WTC11 (cell line): ENCODE measurements at regions not wholly inside any gene's neighbourhood (a gene's known extent, or its start where the extent isn't known, plus 50 kb on each side); places are given as distances from the start of the nearest gene placed in this dataset.

Source experiments
- ATAC-seq: fragments of 200-7000 bp; cut with Tn5 transposase; 2 replicates; pipeline ENCODE4 v1.10.0; 2021; ENCODE audit warnings: mild to moderate bottlenecking, moderate library complexity
- CTCF ChIA-PET: fragments of 300-600 bp; sonication (Branson Sonifier 250); formaldehyde crosslinking; loops from one replicate; lab custom pipeline; 2021; ENCODE audit warnings: antibody characterized with exemption; lab: Charles Lee
- POLR2A ChIA-PET: fragments of 350-600 bp; sonication (Branson Sonifier 250); formaldehyde crosslinking; loops from one replicate; lab custom pipeline; 2021; ENCODE audit warnings: antibody characterized with exemption; lab: Charles Lee
- DNase-seq: peaks from one replicate; pipeline ENCODE4 v3.0.0; 2021; ENCODE audit warnings: low spot score
- H3K27ac Mint-ChIP-seq: 2 replicates; pipeline ENCODE4 v1.8.0; 2021; ENCODE audit warnings: mixed read lengths
- H3K27me3 Mint-ChIP-seq: 2 replicates; pipeline ENCODE4 v1.8.0; 2021; ENCODE audit warnings: low read depth, mild to moderate bottlenecking, moderate library complexity, mixed read lengths
- H3K36me3 Mint-ChIP-seq: 2 replicates; pipeline ENCODE4 v1.8.0; 2021; ENCODE audit warnings: mixed read lengths
- H3K4me1 Mint-ChIP-seq: 2 replicates; pipeline ENCODE4 v1.8.0; 2022; ENCODE audit warnings: mixed read lengths
- H3K4me3 Mint-ChIP-seq: 2 replicates; pipeline ENCODE4 v1.8.0; 2021; ENCODE audit warnings: mild to moderate bottlenecking, moderate library complexity, mixed read lengths
- H3K9me3 Mint-ChIP-seq: 2 replicates; pipeline ENCODE4 v1.8.0; 2021; ENCODE audit warnings: mixed read lengths
- ATF1 ChIP-seq: sonication (generic); formaldehyde crosslinking; IDR thresholded peaks from 2 replicates; pipeline ENCODE4 v1.8.1; 2023; ENCODE audit warnings: mild to moderate bottlenecking, moderate library complexity, missing genetic modification reagents
- ATF3 ChIP-seq: sonication (generic); formaldehyde crosslinking; conservative IDR thresholded peaks from 2 replicates; pipeline ENCODE4 v1.8.1; 2022; ENCODE audit warnings: mild to moderate bottlenecking, missing genetic modification reagents
- CBFB ChIP-seq: sonication (generic); formaldehyde crosslinking; IDR thresholded peaks from 2 replicates; pipeline ENCODE4 v1.8.1; 2022; ENCODE audit warnings: mild to moderate bottlenecking, low read depth, missing genetic modification reagents
- CREB1 ChIP-seq: sonication (generic); formaldehyde crosslinking; IDR thresholded peaks from 2 replicates; pipeline ENCODE4 v1.8.0; 2023; ENCODE audit warnings: mild to moderate bottlenecking, missing genetic modification reagents
- ELF4 ChIP-seq: sonication (generic); formaldehyde crosslinking; IDR thresholded peaks from 2 replicates; pipeline ENCODE4 v1.8.1; 2022; ENCODE audit warnings: low read depth, mild to moderate bottlenecking, moderate library complexity, missing genetic modification reagents
- EMX1 ChIP-seq: fragments of 250-450 bp; sonication (Bioruptor Pico); IDR thresholded peaks from 2 replicates; pipeline ENCODE4 v1.8.0; 2021; ENCODE audit warnings: mild to moderate bottlenecking
- ESRRA ChIP-seq: sonication (generic); formaldehyde crosslinking; IDR thresholded peaks from 2 replicates; pipeline ENCODE4 v1.8.1; 2022; ENCODE audit warnings: mild to moderate bottlenecking, missing genetic modification reagents, borderline replicate concordance
- FOXJ3 ChIP-seq: sonication (generic); formaldehyde crosslinking; IDR thresholded peaks from 2 replicates; pipeline ENCODE4 v1.9.0; 2021; ENCODE audit warnings: missing genetic modification reagents, mild to moderate bottlenecking, borderline replicate concordance
- FOXK1 ChIP-seq: sonication (generic); formaldehyde crosslinking; IDR thresholded peaks from 2 replicates; pipeline ENCODE4 v1.8.0; 2022; ENCODE audit warnings: mild to moderate bottlenecking, moderate library complexity, missing genetic modification reagents
- FOXP1 ChIP-seq: sonication (generic); formaldehyde crosslinking; IDR thresholded peaks from 2 replicates; pipeline ENCODE4 v1.8.0; 2022; ENCODE audit warnings: missing genetic modification reagents, mild to moderate bottlenecking, moderate library complexity, borderline replicate concordance
- KAT7 ChIP-seq: sonication (generic); formaldehyde crosslinking; IDR thresholded peaks from 2 replicates; pipeline ENCODE4 v1.8.1; 2023; ENCODE audit warnings: missing genetic modification reagents, mild to moderate bottlenecking, borderline replicate concordance
- MXD4 ChIP-seq: fragments of 250-450 bp; sonication (Bioruptor Pico); IDR thresholded peaks from 2 replicates; pipeline ENCODE4 v1.8.0; 2021; ENCODE audit warnings: mild to moderate bottlenecking, moderate library complexity, borderline replicate concordance
- NFYB ChIP-seq: sonication (generic); formaldehyde crosslinking; conservative IDR thresholded peaks from 2 replicates; pipeline ENCODE4 v1.8.0; 2022; ENCODE audit warnings: low read depth, missing genetic modification reagents
- NR2C2 ChIP-seq: sonication (generic); formaldehyde crosslinking; IDR thresholded peaks from 2 replicates; pipeline ENCODE4 v1.8.0; 2022; ENCODE audit warnings: mild to moderate bottlenecking, missing genetic modification reagents
- NR3C1 ChIP-seq: sonication (generic); formaldehyde crosslinking; conservative IDR thresholded peaks from 2 replicates; pipeline ENCODE4 v1.8.1; 2023; ENCODE audit warnings: low read depth, mild to moderate bottlenecking, missing genetic modification reagents
- TP53 ChIP-seq: sonication (generic); formaldehyde crosslinking; IDR thresholded peaks from 2 replicates; pipeline ENCODE4 v1.8.1; 2023; ENCODE audit warnings: mild to moderate bottlenecking, missing genetic modification reagents
- ZNF138 ChIP-seq: sonication (generic); formaldehyde crosslinking; conservative IDR thresholded peaks from 2 replicates; pipeline ENCODE4 v1.8.1; 2022; ENCODE audit warnings: mild to moderate bottlenecking, moderate library complexity, missing genetic modification reagents
- ZNF317 ChIP-seq: sonication (generic); formaldehyde crosslinking; IDR thresholded peaks from 2 replicates; pipeline ENCODE4 v1.8.1; 2023; ENCODE audit warnings: low read depth, mild to moderate bottlenecking, moderate library complexity, missing genetic modification reagents, borderline replicate concordance
- ZNF423 ChIP-seq: fragments of 250-450 bp; sonication (Bioruptor Pico); IDR thresholded peaks from 2 replicates; pipeline ENCODE4 v2.1.2; 2022; ENCODE audit warnings: mild to moderate bottlenecking, moderate library complexity
- ZNF512 ChIP-seq: sonication (generic); formaldehyde crosslinking; IDR thresholded peaks from 2 replicates; pipeline ENCODE4 v1.8.1; 2022; ENCODE audit warnings: missing genetic modification reagents, borderline replicate concordance
- ZNF671 ChIP-seq: fragments of 250-450 bp; sonication (Bioruptor Pico); IDR thresholded peaks from 2 replicates; pipeline ENCODE4 v1.8.0; 2021; ENCODE audit warnings: mild to moderate bottlenecking
- TF ChIP-seq, protein P1 (sequence below): sonication (generic); formaldehyde crosslinking; IDR thresholded peaks from 2 replicates; pipeline ENCODE4 v1.8.0; 2022; ENCODE audit warnings: mild to moderate bottlenecking, missing genetic modification reagents
- TF ChIP-seq, protein P2 (sequence below): sonication (generic); formaldehyde crosslinking; IDR thresholded peaks from 2 replicates; pipeline ENCODE4 v1.8.0; 2022; ENCODE audit warnings: mild to moderate bottlenecking, missing genetic modification reagents
- TF ChIP-seq, protein P3 (sequence below): sonication (generic); formaldehyde crosslinking; conservative IDR thresholded peaks from 2 replicates; pipeline ENCODE4 v1.8.1; 2023; ENCODE audit warnings: mild to moderate bottlenecking, low read depth, missing genetic modification reagents, moderate library complexity
- TF ChIP-seq, protein P4 (sequence below): sonication (generic); formaldehyde crosslinking; IDR thresholded peaks from 2 replicates; pipeline ENCODE4 v1.8.1; 2022; ENCODE audit warnings: low read depth, mild to moderate bottlenecking, moderate library complexity, missing genetic modification reagents, borderline replicate concordance
- TF ChIP-seq, protein P5 (sequence below): sonication (generic); formaldehyde crosslinking; IDR thresholded peaks from 2 replicates; pipeline ENCODE4 v1.8.0; 2022; ENCODE audit warnings: missing genetic modification reagents

DNA sequence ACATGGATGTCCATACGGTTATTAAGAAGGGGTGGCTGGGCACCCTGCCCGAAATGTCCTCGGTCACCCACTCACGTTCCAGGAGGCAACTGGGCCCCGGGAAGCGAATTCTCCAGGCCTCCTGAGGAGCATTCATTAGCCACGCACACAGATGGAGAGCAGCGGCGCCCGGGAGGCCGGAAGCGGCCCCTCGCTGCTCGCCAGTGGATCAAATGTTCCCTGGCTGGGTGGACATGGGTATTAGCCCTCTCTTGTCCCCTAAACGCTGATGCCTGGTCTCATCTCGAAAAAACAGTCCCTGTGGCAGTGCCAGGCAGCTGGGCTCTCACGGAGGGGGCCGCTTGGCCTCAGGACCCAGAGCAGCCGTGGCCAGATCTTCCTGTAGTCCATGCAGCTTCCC lies 59.0 kb upstream of the DLK1 start:
- POLR2A ChIA-PET, result no interaction called here
- TF ChIP-seq MXD4 (no peak), ZNF423 (CRISPR knock-in tag) (no peak), NR2C2 (CRISPR knock-in tag) (no peak), FOXK1 (CRISPR knock-in tag) (no peak), TP53 (CRISPR knock-in tag) (no peak), NR3C1 (no peak), FOXJ3 (CRISPR knock-in tag) (no peak), EMX1 (no peak), FOXP1 (CRISPR knock-in tag) (no peak), KAT7 (CRISPR knock-in tag) (no peak), ELF4 (CRISPR knock-in tag) (no peak), ESRRA (CRISPR knock-in tag) (no peak)
- TF ChIP-seq, protein P1, sequence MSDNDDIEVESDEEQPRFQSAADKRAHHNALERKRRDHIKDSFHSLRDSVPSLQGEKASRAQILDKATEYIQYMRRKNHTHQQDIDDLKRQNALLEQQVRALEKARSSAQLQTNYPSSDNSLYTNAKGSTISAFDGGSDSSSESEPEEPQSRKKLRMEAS (CRISPR knock-in tag), result no peak
- TF ChIP-seq, protein P2, sequence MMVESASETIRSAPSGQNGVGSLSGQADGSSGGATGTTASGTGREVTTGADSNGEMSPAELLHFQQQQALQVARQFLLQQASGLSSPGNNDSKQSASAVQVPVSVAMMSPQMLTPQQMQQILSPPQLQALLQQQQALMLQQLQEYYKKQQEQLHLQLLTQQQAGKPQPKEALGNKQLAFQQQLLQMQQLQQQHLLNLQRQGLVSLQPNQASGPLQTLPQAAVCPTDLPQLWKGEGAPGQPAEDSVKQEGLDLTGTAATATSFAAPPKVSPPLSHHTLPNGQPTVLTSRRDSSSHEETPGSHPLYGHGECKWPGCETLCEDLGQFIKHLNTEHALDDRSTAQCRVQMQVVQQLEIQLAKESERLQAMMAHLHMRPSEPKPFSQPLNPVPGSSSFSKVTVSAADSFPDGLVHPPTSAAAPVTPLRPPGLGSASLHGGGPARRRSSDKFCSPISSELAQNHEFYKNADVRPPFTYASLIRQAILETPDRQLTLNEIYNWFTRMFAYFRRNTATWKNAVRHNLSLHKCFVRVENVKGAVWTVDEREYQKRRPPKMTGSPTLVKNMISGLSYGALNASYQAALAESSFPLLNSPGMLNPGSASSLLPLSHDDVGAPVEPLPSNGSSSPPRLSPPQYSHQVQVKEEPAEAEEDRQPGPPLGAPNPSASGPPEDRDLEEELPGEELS, result no peak
- TF ChIP-seq, protein P3, sequence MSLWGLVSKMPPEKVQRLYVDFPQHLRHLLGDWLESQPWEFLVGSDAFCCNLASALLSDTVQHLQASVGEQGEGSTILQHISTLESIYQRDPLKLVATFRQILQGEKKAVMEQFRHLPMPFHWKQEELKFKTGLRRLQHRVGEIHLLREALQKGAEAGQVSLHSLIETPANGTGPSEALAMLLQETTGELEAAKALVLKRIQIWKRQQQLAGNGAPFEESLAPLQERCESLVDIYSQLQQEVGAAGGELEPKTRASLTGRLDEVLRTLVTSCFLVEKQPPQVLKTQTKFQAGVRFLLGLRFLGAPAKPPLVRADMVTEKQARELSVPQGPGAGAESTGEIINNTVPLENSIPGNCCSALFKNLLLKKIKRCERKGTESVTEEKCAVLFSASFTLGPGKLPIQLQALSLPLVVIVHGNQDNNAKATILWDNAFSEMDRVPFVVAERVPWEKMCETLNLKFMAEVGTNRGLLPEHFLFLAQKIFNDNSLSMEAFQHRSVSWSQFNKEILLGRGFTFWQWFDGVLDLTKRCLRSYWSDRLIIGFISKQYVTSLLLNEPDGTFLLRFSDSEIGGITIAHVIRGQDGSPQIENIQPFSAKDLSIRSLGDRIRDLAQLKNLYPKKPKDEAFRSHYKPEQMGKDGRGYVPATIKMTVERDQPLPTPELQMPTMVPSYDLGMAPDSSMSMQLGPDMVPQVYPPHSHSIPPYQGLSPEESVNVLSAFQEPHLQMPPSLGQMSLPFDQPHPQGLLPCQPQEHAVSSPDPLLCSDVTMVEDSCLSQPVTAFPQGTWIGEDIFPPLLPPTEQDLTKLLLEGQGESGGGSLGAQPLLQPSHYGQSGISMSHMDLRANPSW (CRISPR knock-in tag), result no peak
- TF ChIP-seq, protein P4, sequence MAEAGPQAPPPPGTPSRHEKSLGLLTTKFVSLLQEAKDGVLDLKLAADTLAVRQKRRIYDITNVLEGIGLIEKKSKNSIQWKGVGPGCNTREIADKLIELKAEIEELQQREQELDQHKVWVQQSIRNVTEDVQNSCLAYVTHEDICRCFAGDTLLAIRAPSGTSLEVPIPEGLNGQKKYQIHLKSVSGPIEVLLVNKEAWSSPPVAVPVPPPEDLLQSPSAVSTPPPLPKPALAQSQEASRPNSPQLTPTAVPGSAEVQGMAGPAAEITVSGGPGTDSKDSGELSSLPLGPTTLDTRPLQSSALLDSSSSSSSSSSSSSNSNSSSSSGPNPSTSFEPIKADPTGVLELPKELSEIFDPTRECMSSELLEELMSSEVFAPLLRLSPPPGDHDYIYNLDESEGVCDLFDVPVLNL (CRISPR knock-in tag), result no peak
- peaks cover 12% of the 10 kb centered on the region for H3K4me1 Mint-ChIP-seq
- ATAC-seq (no peak), DNase-seq (no peak)
- no peak overlapping the region for H3K4me3 Mint-ChIP-seq
- no peaks in the 10 kb centered on the region for H3K9me3 Mint-ChIP-seq
- H3K27ac Mint-ChIP-seq, result no peak overlapping the region
- CTCF ChIA-PET, result no interaction called here
- no peaks in the 10 kb centered on the region for H3K36me3 Mint-ChIP-seq
- H3K27me3 Mint-ChIP-seq, result peaks cover 9% of the 10 kb centered on the region

DNA sequence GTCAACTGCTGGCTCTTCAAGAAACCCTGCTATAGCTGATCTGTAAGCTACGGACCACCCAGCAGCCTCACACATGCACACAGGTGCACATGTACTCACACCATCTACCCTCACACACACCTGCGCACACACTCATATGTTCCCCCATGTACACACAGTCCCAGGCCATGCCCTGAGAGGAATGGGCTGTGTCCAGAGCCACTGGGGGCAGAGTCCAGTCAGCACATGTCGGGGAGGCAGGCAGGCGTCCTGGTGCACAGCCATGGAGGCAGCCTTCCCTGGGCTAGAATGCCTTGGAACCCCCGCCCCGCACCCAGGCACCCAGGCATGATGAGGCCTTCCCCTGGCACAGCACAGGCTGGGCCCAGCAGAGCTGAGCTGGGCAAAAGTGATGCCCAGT lies 58.3 kb upstream of the DLK1 start:
- no peak for DNase-seq
- Mint-ChIP-seq H3K27me3 (peaks cover 15% of the 10 kb centered on the region), H3K4me1 (peaks cover 19% of the 10 kb centered on the region), H3K9me3 (no peaks in the 10 kb centered on the region), H3K27ac (no peak overlapping the region), H3K4me3 (no peak overlapping the region), H3K36me3 (no peaks in the 10 kb centered on the region)
- ChIA-PET POLR2A (no interaction called here), CTCF (no interaction called here)
- no peak for ATAC-seq
- TF ChIP-seq ZNF138 (no peak), CREB1 (CRISPR knock-in tag) (no peak), FOXK1 (CRISPR knock-in tag) (no peak), ZNF317 (no peak), CBFB (CRISPR knock-in tag) (no peak), ZNF671 (CRISPR knock-in tag) (no peak), MXD4 (no peak), NFYB (no peak), ATF3 (no peak), ATF1 (no peak), ZNF512 (no peak), EMX1 (no peak)
- TF ChIP-seq, protein P5, sequence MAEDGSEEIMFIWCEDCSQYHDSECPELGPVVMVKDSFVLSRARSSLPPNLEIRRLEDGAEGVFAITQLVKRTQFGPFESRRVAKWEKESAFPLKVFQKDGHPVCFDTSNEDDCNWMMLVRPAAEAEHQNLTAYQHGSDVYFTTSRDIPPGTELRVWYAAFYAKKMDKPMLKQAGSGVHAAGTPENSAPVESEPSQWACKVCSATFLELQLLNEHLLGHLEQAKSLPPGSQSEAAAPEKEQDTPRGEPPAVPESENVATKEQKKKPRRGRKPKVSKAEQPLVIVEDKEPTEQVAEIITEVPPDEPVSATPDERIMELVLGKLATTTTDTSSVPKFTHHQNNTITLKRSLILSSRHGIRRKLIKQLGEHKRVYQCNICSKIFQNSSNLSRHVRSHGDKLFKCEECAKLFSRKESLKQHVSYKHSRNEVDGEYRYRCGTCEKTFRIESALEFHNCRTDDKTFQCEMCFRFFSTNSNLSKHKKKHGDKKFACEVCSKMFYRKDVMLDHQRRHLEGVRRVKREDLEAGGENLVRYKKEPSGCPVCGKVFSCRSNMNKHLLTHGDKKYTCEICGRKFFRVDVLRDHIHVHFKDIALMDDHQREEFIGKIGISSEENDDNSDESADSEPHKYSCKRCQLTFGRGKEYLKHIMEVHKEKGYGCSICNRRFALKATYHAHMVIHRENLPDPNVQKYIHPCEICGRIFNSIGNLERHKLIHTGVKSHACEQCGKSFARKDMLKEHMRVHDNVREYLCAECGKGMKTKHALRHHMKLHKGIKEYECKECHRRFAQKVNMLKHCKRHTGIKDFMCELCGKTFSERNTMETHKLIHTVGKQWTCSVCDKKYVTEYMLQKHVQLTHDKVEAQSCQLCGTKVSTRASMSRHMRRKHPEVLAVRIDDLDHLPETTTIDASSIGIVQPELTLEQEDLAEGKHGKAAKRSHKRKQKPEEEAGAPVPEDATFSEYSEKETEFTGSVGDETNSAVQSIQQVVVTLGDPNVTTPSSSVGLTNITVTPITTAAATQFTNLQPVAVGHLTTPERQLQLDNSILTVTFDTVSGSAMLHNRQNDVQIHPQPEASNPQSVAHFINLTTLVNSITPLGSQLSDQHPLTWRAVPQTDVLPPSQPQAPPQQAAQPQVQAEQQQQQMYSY, result no peak
